Astrocyte of the cerebellum (primary cell): ENCODE measurements at regions not wholly inside any gene's neighbourhood (a gene's known extent, or its start where the extent isn't known, plus 50 kb on each side); places are given as distances from the start of the nearest gene placed in this dataset.

Source experiments
- DNase-seq: peaks from one replicate; pipeline ENCODE4 v3.0.0-alpha.2; 2011; ENCODE audit warnings: low read depth
- H3K4me3 ChIP-seq: 2 replicates; pipeline ENCODE4 v1.5.1; 2011; ENCODE audit warnings: mild to moderate bottlenecking, low read depth, low read length, moderate library complexity
- CTCF ChIP-seq: IDR thresholded peaks from 2 replicates; pipeline ENCODE4 v1.5.1; 2012; ENCODE audit warnings: low read length, low read depth, moderate library complexity, mild to moderate bottlenecking; ENCODE audit errors: missing control alignments
- in situ Hi-C: cut with HindIII; loops from 2 replicates; pipeline ENCODE4 v1.10.0; 2017; ENCODE audit warnings: low sequenced_read_pairs

GRCh38 chr7:140231771-140232491 is 55.1 kb upstream of the KDM7A start:
- in situ Hi-C loops, result no loop called here
- no peak for TF ChIP-seq CTCF
- peak overlapping the region; percentile 45 for H3K4me3 ChIP-seq
- DNase-seq, result no peak

DNA sequence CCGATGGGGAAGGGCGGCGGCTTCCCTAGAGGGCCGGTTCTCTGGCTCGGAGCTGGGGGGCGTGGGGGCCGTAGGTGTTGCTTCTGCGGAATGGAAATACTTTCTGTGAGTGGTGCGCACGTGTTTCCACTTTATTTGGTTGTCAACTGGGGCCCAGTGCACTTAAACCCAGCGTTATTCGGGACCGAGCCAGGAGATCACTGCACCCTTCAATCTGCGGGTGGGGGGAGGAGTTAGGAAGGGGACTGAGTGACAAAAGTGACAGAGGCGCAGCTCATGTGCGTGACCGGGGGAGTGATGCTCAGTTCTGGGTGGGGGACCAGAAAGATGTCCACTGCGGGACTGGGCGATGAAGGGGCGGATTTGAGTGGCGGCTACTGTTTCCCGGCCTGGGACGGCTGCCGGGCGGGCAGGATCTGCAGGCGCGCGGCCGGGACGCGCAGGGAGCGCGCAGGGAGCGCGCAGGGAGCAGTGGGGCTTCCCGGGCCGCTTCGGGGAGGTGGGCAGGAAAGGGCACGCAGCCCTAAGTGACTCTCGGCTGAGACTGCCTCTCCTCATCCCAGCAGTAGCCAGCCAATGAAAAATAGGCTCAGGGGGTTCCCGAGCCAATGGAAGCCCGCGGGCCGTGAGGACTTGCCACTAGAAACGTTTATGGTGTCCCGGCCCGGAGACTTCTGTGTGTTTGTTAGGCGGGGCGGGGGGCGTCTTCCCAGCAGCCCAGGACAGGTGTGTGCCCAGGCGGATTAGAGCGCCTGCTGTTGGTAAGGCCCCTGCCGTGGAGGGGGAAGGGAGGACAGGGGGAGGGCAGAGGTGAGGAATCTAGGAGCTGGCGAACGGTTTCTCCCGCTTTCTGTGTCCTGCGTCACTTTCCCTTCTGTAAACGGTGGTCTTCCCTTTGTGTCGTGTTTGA is 54.3 kb upstream of the KDM7A start:
- H3K4me3 ChIP-seq, result peak overlapping the region; percentile 45
- in situ Hi-C loops, result no loop called here
- no peak for DNase-seq
- TF ChIP-seq CTCF, result no peak

DNA sequence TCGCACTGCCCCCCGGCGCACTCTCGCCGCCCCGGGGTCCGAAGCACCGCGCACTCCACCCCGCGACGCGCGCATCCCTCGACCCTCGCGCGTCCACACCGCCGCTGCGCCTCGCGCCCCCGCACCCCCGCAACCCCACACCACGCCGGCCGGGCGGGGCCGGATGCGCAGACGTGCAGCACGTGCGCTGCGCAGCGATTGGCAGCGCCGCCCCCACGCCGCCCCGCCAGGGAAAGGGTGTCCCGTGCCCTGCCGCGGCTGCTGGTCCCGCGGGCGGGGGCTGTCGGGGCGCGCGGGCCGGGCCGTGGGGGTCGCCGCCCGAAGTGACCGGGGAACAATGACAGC is 53.7 kb upstream of the KDM7A start:
- in situ Hi-C loops, result no loop called here

GRCh38 chr7:140229591-140230515 is 53.1 kb upstream of the KDM7A start:
- DNase-seq, result no peak
- no peak for TF ChIP-seq CTCF
- in situ Hi-C loops, result no loop called here

More for the DNA sequence above, 53.7 kb upstream of the KDM7A start:
- DNase-seq, result no peak
- peak overlapping the region; percentile 45 for H3K4me3 ChIP-seq
- no peak for TF ChIP-seq CTCF

GRCh38 chr7:140229101-140229525 is 52.3 kb upstream of the KDM7A start:
- no peak overlapping the region for H3K4me3 ChIP-seq
- in situ Hi-C loops, result no loop called here
- DNase-seq, result no peak
- TF ChIP-seq CTCF, result no peak

More at GRCh38 chr7:140229591-140230515, 53.1 kb upstream of the KDM7A start:
- H3K4me3 ChIP-seq, result peak overlapping the region; percentile 25
